Femur (tissue), 1 donor: ENCODE measurements at regions not wholly inside any gene's neighbourhood (a gene's known extent, or its start where the extent isn't known, plus 50 kb on each side); places are given as distances from the start of the nearest gene placed in this dataset.
"Not testable (repeated sequence)": the region's sequence is repeated elsewhere in the genome, so short reads cannot be mapped to it uniquely, and the experiment has no call there.

Experiments used
- DNase-seq: peaks from one replicate; pipeline ENCODE4 v3.0.0-alpha.2; 2017

DNA sequence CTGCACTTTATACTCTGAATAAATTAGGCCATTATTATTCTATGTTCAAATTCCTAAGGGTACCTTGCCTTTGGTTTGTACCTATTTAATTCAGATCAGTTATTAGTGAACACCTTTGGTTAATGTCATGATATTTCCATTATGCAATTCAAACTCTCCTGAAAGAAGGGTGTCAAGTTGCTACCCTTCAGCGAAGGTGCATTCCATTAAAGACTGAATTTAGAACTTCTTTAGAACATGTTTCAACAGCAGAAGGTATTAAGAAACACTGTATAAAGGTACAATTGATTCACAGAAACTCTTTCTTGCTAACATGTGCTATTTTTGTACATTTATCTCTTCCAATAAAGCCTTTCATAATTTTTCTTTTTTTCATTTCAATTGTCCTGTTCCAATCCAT is 1545.4 kb upstream of the PCDH10 start:
- no peak for DNase-seq

DNA sequence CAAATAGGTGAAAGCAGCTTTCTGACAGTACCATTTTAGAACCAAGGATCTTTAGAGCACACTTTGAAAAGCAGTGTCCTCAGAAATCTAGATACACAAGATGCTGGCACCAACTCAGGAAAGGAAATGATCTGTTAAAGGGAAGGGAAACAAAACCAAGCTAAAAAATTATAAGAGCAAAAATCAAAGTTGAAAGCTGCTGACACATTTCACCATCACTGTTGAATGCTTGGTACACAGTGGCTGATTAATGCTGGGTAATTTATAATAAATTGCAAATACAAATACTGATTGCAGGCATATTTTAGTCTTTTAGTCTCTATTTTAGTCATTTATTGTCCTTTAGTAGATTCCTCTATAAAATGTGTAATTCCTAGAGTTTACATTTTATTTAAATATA is 1540.1 kb upstream of the PCDH10 start:
- no peak for DNase-seq

DNA sequence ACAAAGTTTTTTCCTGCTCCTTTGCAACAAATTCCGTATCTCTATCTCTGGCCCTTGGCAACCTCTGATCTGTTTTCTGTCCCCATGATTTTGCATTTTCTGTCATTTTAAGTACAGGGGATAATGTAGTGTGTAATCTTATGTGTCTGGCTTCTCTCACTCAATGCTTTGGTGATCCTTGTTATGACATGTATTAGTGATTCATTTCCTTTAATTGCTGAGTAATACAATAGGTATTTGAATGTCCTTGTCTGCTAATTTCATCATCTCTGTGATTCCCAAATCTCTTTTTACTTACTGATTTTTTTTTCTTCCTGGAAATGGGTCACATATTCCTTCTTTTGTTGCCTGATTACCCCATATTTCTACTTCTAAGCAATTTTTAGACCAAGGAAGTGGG is 1538.6 kb upstream of the PCDH10 start:
- not testable (repeated sequence) for DNase-seq

DNA sequence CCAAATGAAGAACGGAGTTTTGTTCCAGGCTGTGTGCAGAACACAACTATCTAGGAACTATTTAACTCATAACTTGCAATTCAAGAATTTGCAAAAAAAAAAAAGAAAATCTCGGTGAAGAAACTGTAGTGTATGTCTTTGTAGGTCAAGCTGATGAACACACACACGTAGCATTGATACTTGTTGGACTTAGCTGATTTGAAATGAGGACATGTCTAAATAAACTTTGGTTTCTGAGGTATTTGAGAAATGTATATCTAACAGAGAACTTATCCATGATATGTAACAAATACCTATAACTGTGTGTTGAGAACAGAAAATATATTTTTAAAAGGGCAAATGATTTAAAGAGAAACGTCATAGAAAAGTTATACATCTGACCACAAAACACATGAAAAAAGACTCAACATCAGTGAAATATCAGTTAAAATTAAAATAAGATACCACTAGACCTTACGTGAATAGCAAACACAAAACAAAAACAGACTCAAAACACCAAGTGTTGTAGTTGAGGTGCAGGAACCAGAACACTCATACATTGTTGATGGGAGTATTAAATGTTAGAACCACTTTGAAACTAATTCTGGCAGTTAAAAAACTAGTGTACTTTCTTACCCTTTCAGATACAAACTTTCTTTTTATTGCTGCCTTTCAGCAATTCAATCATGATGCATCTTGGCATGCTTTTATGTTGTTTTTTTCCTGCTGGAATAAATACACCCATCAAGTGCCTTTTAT is 1535.8 kb upstream of the PCDH10 start:
- DNase-seq, result no peak

DNA sequence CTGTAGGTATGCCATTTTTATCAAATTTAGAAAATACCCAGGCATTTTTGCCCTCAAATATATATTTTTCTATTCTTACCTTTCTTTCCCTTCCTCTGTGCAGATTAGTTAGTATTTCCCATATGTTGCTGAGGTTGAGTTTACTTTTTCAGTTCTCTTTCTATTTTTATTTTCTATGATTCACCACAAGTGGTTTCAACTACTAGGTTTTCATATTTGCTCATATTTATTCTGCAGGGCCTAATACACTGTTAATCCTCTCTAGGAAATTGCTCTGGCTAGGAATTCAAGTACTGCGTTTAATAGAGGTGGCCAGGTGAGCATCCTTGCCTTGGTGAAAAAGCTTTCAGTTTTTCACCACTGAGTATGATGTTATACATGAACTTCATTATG is 1535.3 kb upstream of the PCDH10 start:
- DNase-seq, result no peak

DNA sequence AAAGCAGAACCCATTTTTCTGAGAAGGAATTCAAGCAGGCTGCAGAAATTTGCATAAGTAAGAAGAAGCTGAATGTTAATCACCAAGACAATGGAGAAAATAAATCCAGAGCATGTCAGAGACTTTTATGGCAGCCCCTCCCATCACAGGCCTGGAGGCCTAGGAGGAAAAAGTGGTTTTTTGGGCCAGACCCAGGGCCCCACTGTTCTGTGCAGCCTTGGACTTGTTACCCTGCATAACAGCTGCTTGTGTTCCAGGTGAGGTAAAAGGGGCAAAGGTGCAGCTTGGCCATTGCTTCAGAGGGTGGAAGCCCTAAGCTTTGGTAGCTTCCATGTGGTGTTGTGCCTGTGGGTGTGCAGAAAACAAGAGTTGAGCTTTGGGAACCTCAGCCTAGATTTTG is 1516.2 kb upstream of the PCDH10 start:
- no peak for DNase-seq

DNA sequence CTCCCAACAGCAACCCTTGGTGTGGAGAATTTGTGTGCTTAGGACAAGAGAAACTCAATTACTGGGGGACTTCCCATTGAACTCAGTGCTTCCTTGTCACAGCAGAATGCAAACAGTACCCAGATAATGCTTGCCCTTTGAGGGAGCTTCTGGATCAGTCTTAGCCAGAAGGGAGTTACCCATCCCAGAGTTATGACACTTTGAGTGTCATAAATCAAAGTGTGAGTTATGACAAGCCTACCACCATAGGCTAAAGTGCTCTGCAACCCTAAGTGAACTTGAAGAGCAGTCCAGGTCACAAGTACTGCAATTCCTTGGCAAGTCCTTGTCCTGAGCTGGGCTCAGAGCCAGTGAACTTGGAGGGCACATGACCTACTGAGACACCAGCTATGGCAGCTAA is 1513.9 kb upstream of the PCDH10 start:
- DNase-seq, result no peak

DNA sequence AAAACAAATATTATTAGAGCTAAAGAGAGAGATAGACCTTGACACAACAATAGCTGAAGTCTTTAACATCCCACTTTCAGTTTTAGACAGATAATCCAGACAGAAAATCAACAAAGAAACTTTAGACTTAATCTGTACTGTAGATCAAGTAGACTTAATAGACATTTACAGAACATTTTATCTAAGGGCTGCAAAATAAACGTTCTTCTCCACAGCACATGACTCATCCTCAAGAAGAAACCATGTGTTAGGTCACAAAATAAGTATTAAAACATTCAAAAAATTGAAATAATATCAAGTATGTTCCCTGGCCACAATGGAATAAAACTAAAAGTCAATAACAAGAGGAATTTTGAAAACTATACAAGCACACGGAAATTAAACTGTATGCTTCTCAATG is 1510.3 kb upstream of the PCDH10 start:
- no peak for DNase-seq

DNA sequence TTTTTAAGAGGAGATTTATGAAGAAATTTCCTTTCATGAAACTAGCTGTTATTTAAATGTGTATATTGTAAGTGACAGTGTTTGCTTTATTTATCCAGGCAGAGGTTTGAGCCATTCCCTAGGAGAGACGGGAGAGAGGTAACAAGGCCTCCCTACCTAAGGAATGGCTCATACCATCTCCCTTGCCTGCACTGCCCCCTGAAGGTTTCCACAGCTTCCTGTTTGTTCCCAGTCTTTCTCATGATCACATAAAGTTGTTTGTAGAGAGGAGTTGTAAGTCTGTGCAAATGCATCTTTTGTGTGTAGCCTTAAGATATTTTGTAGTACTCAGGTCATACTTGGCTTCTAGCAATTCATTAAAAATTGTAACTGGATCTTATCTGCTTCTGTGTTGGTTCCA is 1504.5 kb upstream of the PCDH10 start:
- DNase-seq, result no peak

DNA sequence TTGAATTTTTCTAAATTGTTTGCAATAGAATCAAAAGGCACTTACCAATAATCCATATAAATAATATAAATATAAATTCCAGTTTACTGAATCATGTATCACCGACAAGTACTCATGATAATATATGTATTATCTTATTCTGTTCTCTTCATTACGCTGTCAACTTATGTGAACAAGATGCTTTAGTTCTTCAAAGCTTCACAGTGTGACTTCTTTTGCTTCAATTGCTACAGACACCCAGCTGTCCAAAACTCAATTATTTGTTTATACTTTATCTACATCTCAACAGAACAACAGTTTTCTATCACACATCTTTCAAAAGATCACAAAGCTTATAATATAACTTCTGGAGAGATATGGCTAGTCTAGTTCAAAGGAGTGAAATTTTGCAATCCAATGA is 1499.9 kb upstream of the PCDH10 start:
- no peak for DNase-seq

DNA sequence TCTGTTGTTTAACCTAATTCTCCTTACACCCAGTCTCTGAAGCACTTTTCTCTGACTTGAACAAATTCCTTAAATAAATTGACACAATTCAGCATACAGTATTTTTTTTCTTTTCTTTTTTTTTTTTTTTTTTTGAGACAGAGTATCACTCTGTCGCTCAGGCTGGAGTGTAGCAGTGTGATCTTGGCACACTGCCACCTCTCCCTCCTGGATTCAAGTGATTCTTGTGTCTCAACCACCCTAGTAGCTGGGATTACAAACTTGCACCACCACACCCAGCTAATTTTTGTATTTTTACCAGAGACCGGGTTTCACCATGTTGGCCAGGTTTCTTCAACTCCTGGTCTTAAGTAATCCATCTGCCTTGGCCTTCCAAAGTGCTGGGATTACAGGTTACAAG is 1498.1 kb upstream of the PCDH10 start:
- DNase-seq, result no peak

DNA sequence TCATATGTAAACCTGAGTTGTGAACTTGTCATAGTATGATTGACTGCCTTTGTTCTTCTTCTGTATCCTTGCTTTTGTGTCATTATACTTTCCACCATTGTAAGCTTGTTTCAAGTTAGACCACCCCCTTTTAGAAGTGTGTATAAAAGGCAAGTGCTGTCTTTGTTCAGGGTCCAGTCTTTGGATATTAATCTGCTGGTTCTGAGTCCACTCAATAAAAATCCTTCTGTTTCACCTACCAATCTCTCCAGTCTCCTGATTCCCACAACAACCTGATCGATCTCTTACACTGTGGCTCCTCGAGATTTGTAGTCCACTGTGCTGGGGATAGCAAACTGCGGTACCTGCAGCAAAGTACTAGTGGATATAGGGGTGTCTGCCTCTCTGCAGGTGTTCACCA is 1465.8 kb upstream of the PCDH10 start:
- not testable (repeated sequence) for DNase-seq

DNA sequence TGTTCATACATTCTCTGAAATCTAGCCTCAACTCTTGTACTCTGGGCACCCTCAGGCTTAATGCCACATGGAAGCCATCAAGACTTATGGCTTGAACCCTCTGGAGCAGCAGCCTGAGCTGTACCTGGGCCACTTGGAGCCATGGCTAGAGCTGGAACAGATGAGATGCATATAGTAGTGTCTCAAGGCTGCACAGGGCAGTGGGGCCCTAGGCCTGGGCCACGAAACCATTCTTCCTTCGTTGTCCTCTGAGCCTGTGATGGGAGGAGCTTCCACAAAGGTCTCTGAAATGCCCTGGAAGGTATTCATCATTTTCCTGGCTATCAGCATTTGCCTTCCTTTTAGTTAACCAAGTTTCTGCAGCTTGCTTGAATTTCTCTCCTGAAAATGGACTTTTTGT is 1427.2 kb upstream of the PCDH10 start:
- no peak for DNase-seq

DNA sequence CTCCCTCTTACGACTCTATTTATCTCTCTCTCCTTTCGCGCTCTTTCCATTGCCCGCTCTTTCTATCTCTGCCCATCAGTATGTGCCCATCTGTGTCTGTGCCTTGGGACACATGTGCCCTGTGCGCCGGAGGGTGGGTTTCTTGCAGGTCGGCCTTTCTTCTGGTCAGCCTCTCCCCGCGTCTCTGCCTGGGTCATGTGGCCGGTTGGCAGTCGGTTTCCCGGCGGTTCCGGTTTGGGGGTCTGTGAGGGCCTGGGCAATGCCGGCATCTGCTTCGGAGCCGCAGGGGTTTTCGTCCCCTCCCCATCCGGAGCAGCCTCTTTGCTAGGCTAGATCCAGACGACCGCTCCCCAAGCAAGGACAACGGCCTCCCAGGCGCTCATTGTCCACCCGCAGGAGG is 1426.0 kb upstream of the PCDH10 start:
- DNase-seq, result not testable (repeated sequence)

DNA sequence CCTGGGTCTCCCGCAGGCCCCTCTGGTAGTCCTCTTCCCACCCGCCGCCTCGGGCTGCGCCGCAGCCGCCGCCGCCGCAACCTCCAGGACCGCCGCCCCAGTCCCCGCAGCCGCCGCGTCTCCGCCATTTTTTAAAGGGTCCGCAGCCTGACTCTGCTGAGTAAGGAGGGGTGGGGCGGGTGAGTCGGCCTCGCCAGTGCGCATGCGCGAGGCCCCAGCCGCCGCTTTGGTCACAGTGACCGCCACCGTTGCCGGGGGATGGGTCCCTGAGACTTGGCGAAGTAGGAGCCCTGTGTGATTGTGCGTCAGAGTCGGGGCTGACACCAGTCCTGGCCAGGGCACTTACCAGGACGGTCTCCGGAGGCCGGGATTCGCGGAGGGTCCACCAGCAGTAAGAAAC is 1424.2 kb upstream of the PCDH10 start:
- not testable (repeated sequence) for DNase-seq

DNA sequence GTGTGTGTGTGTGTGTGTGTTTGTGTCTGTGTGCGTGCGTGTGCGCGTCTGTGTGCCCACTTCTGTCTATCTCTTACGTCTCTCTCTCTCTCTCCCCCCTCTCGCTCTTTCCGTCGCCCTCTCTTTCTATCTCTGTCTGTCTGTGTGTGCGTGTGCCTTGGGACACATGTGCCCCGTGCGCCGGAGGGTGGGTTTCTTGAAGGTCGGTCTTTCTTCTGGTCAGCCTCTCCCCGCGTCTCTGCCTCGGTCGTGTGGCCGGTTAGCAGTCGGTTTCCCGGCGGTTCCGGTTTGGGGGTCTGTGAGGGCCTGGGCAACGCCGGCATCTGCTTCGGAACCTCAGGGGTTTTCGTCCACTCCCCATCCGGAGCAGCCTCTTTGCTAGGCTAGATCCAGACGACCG is 1423.6 kb upstream of the PCDH10 start:
- not testable (repeated sequence) for DNase-seq

DNA sequence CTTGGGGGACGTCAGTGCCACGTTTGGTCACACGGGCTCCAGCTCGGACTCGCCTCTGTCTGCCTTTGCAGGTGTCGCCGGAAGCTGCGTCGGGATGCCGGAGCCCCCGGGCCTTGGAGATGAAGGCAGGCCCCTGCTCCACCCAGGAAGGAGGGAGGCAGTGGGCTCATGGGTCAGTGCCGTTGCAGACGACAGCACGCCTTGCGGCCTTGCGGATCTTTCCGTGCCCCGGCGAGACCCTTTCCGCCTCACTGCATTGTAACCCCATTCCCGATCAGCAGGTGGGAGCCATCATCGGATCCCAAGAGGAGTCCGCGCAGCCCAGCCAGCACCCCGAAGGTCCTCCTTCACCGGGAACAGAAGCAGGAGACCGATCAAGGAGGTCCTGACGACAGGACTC is 1422.2 kb upstream of the PCDH10 start:
- DNase-seq, result not testable (repeated sequence)

DNA sequence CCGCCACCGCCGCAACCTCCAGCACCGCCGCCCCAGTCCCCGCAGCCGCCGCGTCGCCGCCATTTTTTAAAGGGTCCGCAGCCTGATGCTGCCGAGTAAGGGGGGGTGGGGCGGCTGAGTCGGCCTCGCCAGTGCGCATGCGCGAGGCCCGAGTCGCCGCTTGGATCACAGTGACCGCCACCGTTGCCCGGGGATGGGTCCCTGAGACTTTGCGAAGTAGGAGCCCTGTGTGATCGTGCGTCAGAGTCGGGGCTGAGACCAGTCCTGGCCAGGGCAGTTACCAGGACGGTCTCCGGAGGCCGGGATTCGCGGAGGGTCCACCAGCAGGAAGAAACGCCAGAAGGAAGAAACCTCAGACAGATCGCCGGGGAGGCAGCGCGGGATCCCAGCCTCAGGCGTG is 1421.7 kb upstream of the PCDH10 start:
- DNase-seq, result not testable (repeated sequence)

DNA sequence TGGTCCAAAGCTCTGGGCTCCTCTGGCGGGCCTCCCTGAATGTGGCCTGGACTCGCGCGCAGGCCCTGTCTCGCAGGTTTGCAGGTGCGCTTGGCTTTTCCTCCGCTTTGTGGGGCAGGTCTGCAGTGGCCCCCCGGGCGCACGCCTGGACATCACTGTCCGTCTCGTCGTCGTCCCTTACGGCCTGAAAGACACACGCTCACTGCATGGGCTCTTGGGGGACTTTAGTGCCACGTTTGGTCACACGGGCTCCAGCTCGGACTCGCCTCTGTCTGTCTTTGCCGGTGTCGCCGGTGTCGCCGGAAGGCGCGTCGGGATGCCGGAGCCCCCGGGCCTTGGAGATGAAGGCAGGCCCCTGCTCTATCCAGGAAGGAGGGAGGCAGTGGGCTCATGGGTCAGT is 1419.9 kb upstream of the PCDH10 start:
- not testable (repeated sequence) for DNase-seq

DNA sequence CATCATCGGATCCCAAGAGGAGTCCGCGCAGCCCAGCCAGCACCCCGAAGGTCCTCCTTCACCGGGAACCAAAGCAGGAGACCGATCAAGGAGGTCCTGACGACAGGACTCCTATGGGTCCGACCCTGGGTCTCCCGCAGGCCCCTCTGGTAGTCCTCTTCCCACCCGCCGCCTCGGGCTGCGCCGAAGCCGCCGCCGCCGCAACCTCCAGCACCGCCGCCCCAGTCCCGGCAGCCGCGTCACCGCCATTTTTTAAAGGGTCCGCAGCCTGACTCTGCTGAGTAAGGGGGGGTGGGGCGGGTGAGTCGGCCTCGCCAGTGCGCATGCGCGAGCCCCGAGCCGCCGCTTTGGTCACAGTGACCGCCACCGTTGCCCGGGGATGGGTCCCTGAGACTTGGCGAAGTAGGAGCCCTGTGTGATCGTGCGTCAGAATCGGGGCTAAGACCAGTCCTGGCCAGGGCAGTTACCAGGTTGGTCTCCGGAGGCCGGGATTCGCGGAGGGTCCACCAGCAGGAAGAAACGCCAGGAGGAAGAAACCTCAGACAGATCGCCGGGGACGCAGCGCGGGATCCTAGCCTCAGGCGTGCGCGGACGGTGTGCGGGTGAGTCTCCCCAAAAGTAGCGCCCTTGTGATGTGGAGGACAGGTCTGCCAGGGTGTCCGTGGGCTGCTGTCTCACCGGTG is 1419.2 kb upstream of the PCDH10 start:
- not testable (repeated sequence) for DNase-seq

DNA sequence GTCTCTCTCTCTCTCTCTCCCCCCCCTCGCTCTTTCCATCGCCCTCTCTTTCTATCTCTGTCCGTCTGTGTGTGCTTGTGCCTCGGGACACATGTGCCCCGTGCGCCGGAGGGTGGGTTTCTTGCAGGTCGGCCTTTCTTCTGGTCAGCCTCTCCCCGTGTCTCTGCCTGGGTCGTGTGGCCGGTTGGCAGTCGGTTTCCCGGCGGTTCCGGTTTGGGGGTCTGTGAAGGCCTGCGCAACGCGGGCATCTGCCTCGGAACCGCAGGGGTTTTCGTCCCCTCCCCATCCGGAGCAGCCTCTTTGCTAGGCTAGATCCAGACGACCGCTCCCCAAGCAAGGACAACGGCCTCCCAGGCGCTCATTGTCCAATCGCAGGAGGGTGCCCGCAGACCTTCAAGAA is 1418.5 kb upstream of the PCDH10 start:
- DNase-seq, result not testable (repeated sequence)

DNA sequence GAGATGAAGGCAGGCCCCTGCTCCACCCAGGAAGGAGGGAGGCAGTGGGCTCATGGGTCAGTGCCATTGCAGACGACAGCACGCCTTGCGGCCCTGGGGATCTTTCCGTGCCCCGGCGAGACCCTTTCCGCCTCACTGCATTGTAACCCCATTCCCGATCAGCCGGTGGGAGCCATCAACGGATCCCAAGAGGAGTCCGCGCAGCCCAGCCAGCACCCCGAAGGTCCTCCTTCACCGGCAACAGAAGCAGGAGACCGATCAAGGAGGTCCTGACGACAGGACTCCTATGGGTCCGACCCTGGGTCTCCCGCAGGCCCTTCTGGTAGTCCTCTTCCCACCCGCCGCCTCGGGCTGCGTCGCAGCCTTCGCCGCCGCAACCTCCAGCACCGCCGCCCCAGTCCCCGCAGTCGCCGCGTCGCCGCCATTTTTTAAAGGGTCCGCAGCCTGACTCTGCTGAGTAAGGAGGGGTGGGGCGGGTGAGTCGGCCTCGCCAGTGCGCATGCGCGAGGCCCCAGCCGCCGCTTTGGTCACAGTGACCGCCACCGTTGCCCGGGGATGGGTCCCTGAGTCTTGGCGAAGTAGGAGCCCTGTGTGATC is 1417.0 kb upstream of the PCDH10 start:
- not testable (repeated sequence) for DNase-seq

DNA sequence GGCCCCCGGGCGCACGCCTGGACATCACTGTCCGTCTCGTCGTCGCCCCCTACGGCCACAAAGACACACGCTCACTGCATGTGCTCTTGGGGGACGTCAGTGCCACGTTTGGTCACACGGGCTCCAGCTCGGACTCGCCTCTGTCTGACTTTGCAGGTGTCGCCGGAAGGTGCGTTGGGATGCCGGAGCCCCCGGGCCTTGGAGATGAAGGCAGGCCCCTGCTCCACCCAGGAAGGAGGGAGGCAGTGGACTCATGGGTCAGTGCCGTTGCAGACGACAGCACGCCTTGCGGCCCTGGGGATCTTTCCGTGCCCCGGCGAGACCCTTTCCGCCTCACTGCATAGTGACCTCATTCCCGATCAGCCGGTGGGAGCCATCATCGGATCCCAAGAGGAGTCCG is 1414.8 kb upstream of the PCDH10 start:
- not testable (repeated sequence) for DNase-seq

DNA sequence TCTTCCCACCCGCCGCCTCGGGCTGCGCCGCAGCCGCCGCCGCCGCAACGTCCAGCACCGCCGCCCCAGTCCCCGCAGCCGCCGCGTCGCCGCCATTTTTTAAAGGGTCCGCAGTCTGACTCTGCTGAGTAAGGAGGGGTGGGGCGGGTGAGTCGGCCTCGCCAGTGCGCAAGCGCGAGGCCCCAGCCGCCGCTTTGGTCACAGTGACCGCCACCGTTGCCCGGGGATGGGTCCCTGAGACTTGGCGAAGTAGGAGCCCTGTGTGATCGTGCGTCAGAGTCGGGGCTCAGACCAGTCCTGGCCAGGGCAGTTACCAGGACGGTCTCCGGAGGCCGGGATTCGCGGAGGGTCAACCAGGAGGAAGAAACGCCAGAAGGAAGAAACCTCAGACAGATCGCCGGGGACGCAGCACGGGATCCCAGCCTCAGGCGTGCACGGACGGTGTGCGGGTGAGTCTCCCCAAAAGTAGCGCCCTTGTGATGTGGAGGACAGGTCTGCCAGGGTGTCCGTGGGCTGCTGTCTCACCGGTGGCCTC is 1414.2 kb upstream of the PCDH10 start:
- DNase-seq, result not testable (repeated sequence)
